Kidney (tissue), 13 donors: ENCODE measurements at regions not wholly inside any gene's neighbourhood (a gene's known extent, or its start where the extent isn't known, plus 50 kb on each side); places are given as distances from the start of the nearest gene placed in this dataset.

Source experiments
- DNase-seq, 5 donors: peaks; one replicate each; pipeline ENCODE4 v3.0.0-alpha.2; 2013 to 2020
- FAIRE-seq: peaks from 2 replicates; lab custom pipeline; 2012; peaks lifted over from hg19 to GRCh38; lab: Jason Lieb, UNC
- H3K27ac ChIP-seq, 2 donors: one replicate each; pipeline ENCODE4 v1.7.0; 2013; ENCODE audit warnings: low read depth in 2 of 2, low read length in 2 of 2, inconsistent platforms in 1 of 2
- H3K27me3 ChIP-seq: one replicate; pipeline ENCODE4 v1.7.1; 2013; ENCODE audit warnings: low read length, inconsistent platforms; ENCODE audit not compliant: control insufficient read depth, insufficient read depth
- H3K36me3 ChIP-seq, 3 donors: one replicate each; pipeline versions ENCODE4 v1.7.0 to v1.7.1; 2013; ENCODE audit warnings: low read length in 3 of 3, control low read depth in 1 of 3, inconsistent platforms in 1 of 3; ENCODE audit not compliant: insufficient read depth in 3 of 3, control insufficient read depth in 2 of 3
- H3K4me1 ChIP-seq, 3 donors: one replicate each; pipeline versions ENCODE4 v1.7.0 to v1.7.1; 2013; ENCODE audit warnings: low read length in 3 of 3, inconsistent platforms in 1 of 3, low read depth in 1 of 3; ENCODE audit not compliant: control insufficient read depth in 2 of 3, insufficient read depth in 2 of 3
- H3K4me3 ChIP-seq, 3 donors: one replicate each; pipeline versions ENCODE4 v1.7.0 to v1.8.1; 2013; ENCODE audit warnings: low read length in 3 of 3, control low read depth in 1 of 3, inconsistent platforms in 1 of 3
- H3K9ac ChIP-seq, 3 donors: one replicate each; pipeline versions ENCODE4 v1.7.0 to v1.7.1; 2013; ENCODE audit warnings: low read length in 3 of 3, control low read depth in 1 of 3, inconsistent platforms in 1 of 3
- H3K9me3 ChIP-seq, 3 donors: one replicate each; pipeline versions ENCODE4 v1.7.0 to v1.7.1; 2013; ENCODE audit warnings: low read length in 3 of 3, control low read depth in 1 of 3, inconsistent platforms in 1 of 3; ENCODE audit not compliant: control insufficient read depth in 2 of 3, insufficient read depth in 1 of 3
- CTCF ChIP-seq: IDR thresholded peaks from 3 replicates; pipeline ENCODE4 v1.5.1; 2012; ENCODE audit warnings: mild to moderate bottlenecking, moderate library complexity, borderline replicate concordance; ENCODE audit not compliant: insufficient read depth; ENCODE audit errors: extremely low read depth
- intact Hi-C: fragments of 100-400 bp; cut with DNase I; formaldehyde crosslinking; loops from one replicate; pipeline ENCODE4 v1.11.1; 2022
- donor health status: control.
- donor health status: control.
- donor health status: control.
- donor health status: control.
- donor health status: control.
- donor health status: DM: yes; HTN: yes; CAD: no.
- donor health status: Normal renal cell carcinoma (clear cell type).

- no peaks in the 10 kb centered on the region for H3K36me3 ChIP-seq
- FAIRE-seq: no peak
- H3K4me1 ChIP-seq: no peaks in the 10 kb centered on the region
- no peaks in the 10 kb centered on the region for H3K9me3 ChIP-seq
- H3K4me3 ChIP-seq: no peak overlapping the region
- no peak for TF ChIP-seq CTCF
- H3K9ac ChIP-seq: no peak overlapping the region
- intact Hi-C loops: no loop called here
- no peak for DNase-seq
- H3K27ac ChIP-seq: no peak overlapping the region
- no peaks in the 10 kb centered on the region for H3K27me3 ChIP-seq
Observed at GRCh38 chr9:90948156-90948555, 146.5 kb downstream of the SYK start.

GRCh38 chr9:90950600-90950999 is 149.0 kb downstream of the SYK start:
- intact Hi-C loops: no loop called here
- no peak overlapping the region for H3K4me3 ChIP-seq
- no peaks in the 10 kb centered on the region for H3K4me1 ChIP-seq
- DNase-seq (no peak), FAIRE-seq (no peak)
- H3K36me3 ChIP-seq: no peaks in the 10 kb centered on the region
- no peaks in the 10 kb centered on the region for H3K9me3 ChIP-seq
- no peak for TF ChIP-seq CTCF
- H3K9ac ChIP-seq: no peak overlapping the region
- H3K27me3 ChIP-seq: no peaks in the 10 kb centered on the region
- H3K27ac ChIP-seq: no peak overlapping the region

DNA sequence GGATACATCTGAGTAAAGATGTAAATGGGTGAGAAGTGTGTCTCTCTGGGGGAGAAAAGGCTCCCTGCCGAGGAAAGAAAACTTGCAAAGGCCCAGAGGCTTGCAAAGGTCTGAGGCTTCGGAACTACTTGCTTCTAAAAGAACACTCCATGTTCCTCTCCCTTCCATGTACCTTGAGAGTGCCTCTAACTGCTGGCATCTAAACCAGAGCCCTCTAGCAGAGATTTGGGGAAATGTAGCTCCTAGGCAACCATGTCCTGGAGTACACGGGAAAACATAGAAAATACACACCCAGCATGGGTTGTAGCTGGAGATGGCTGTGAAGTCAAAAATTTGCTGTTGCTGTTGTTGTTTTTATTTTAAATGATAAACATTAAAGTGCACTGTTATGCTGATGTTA is 151.6 kb downstream of the SYK start:
- Histone ChIP-seq H3K9ac (no peak overlapping the region), H3K36me3 (no peaks in the 10 kb centered on the region), H3K27ac (no peak overlapping the region), H3K27me3 (no peaks in the 10 kb centered on the region), H3K4me1 (no peaks in the 10 kb centered on the region), H3K4me3 (no peak overlapping the region), H3K9me3 (no peaks in the 10 kb centered on the region)
- intact Hi-C loops: no loop called here
- DNase-seq (no peak), FAIRE-seq (no peak)
- TF ChIP-seq CTCF: no peak

- FAIRE-seq: no peak
- intact Hi-C loops: no loop called here
- no peak overlapping the region for H3K27ac ChIP-seq
Observed at GRCh38 chr9:90953805-90954204, 152.2 kb downstream of the SYK start.

More at GRCh38 chr9:90953805-90954204, 152.2 kb downstream of the SYK start:
- DNase-seq: no peak
- no peak for TF ChIP-seq CTCF
- Histone ChIP-seq H3K9me3 (no peaks in the 10 kb centered on the region), H3K9ac (no peak overlapping the region), H3K4me3 (no peak overlapping the region), H3K27me3 (no peaks in the 10 kb centered on the region), H3K4me1 (no peaks in the 10 kb centered on the region), H3K36me3 (no peaks in the 10 kb centered on the region)
